MM.1S (cell line): ENCODE measurements at regions not wholly inside any gene's neighbourhood (a gene's known extent, or its start where the extent isn't known, plus 50 kb on each side); places are given as distances from the start of the nearest gene placed in this dataset.

Source experiments
- DNase-seq: peaks from one replicate; pipeline ENCODE4 v3.0.0-alpha.2; 2015
- H2AFZ ChIP-seq: fragments of 300-600 bp; sonication (generic); 2 replicates; pipeline ENCODE4 v1.6.0; 2016; ENCODE audit warnings: antibody characterized with exemption, low read length
- H3F3A ChIP-seq: fragments of 300-600 bp; sonication (generic); 2 replicates; pipeline ENCODE4 v1.6.1; 2016; ENCODE audit warnings: mild to moderate bottlenecking, antibody characterized with exemption, low read length, moderate library complexity, mixed read lengths; ENCODE audit not compliant: insufficient read depth
- H3K27ac ChIP-seq: fragments of 300-600 bp; sonication (generic); 2 replicates; pipeline ENCODE4 v1.5.1; 2016; ENCODE audit warnings: mild to moderate bottlenecking, low read length
- H3K27me3 ChIP-seq: fragments of 300-600 bp; sonication (generic); replicated peaks from 2 replicates; pipeline ENCODE4 v1.6.0; 2016; ENCODE audit warnings: low read length; ENCODE audit not compliant: insufficient read depth
- H3K36me3 ChIP-seq: fragments of 300-600 bp; sonication (generic); replicated peaks from 2 replicates; pipeline ENCODE4 v1.6.1; 2016; ENCODE audit warnings: mild to moderate bottlenecking, low read length, mixed read lengths; ENCODE audit not compliant: insufficient read depth
- H3K4me1 ChIP-seq: fragments of 300-600 bp; sonication (generic); 2 replicates; pipeline ENCODE4 v1.6.1; 2016; ENCODE audit warnings: low read length, mixed read lengths
- H3K4me2 ChIP-seq: fragments of 300-600 bp; sonication (generic); 2 replicates; pipeline ENCODE4 v1.6.0; 2016; ENCODE audit warnings: low read depth, low read length
- H3K4me3 ChIP-seq: fragments of 300-600 bp; sonication (generic); 2 replicates; pipeline ENCODE4 v1.5.1; 2016; ENCODE audit warnings: low read length, mixed read lengths
- H3K79me2 ChIP-seq: fragments of 300-600 bp; sonication (generic); 2 replicates; pipeline ENCODE4 v1.6.1; 2016; ENCODE audit warnings: mixed run types, low read length, mixed read lengths
- H3K9ac ChIP-seq: fragments of 300-600 bp; sonication (generic); 2 replicates; pipeline ENCODE4 v1.6.1; 2016; ENCODE audit warnings: low read length, mixed read lengths
- H3K9me2 ChIP-seq: fragments of 300-600 bp; sonication (generic); replicated peaks from 2 replicates; pipeline ENCODE4 v1.6.1; 2016; ENCODE audit warnings: mild to moderate bottlenecking, low read length, mixed read lengths; ENCODE audit not compliant: insufficient read depth
- H3K9me3 ChIP-seq: fragments of 300-600 bp; sonication (generic); replicated peaks from 2 replicates; pipeline ENCODE4 v1.6.1; 2016; ENCODE audit warnings: mild to moderate bottlenecking, low read length, mixed read lengths; ENCODE audit not compliant: insufficient read depth
- H4K20me1 ChIP-seq: fragments of 300-600 bp; sonication (generic); 2 replicates; pipeline ENCODE4 v1.6.1; 2016; ENCODE audit warnings: mild to moderate bottlenecking, low read length, moderate library complexity, mixed read lengths; ENCODE audit not compliant: insufficient read depth
- CTCF ChIP-seq: fragments of 300-600 bp; sonication (generic); IDR thresholded peaks from 2 replicates; pipeline ENCODE4 v1.5.1; 2016; ENCODE audit warnings: antibody characterized with exemption, low read length, mixed read lengths
- EZH2 ChIP-seq: fragments of 300-600 bp; sonication (generic); optimal IDR thresholded peaks from 2 replicates; pipeline ENCODE3; 2017; ENCODE audit warnings: low read depth, mild to moderate bottlenecking, antibody characterized with exemption, low read length, mixed read lengths
- EZH2phosphoT487 ChIP-seq: fragments of 300-600 bp; sonication (generic); IDR thresholded peaks from 2 replicates; pipeline ENCODE4 v1.6.1; 2018; ENCODE audit warnings: antibody characterized with exemption, low read length

- H3K27me3 ChIP-seq = no peaks in the 10 kb centered on the region
- TF ChIP-seq EZH2phosphoT487 (no peak), CTCF (no peak), EZH2 (no peak)
- no peaks in the 10 kb centered on the region for H3K36me3 ChIP-seq
- no peaks in the 10 kb centered on the region for H3K79me2 ChIP-seq
- H3K9me3 ChIP-seq = no peaks in the 10 kb centered on the region
- H3K9ac ChIP-seq = no peak overlapping the region
- no peaks in the 10 kb centered on the region for H3F3A ChIP-seq
- no peak overlapping the region for H3K4me2 ChIP-seq
- no peak overlapping the region for H3K4me3 ChIP-seq
- H3K4me1 ChIP-seq = no peaks in the 10 kb centered on the region
- no peak for DNase-seq
- no peak overlapping the region for H2AFZ ChIP-seq
- no peak overlapping the region for H3K27ac ChIP-seq
- no peaks in the 10 kb centered on the region for H4K20me1 ChIP-seq
- H3K9me2 ChIP-seq = no peaks in the 10 kb centered on the region
Measured at GRCh38 chr21:16770266-16770665, 742.6 kb upstream of the CXADR start.

- H3K79me2 ChIP-seq = no peaks in the 10 kb centered on the region
- H3K4me3 ChIP-seq = no peak overlapping the region
- no peaks in the 10 kb centered on the region for H3K36me3 ChIP-seq
- TF ChIP-seq CTCF (no peak), EZH2phosphoT487 (no peak), EZH2 (no peak)
- no peak overlapping the region for H3K27ac ChIP-seq
- no peaks in the 10 kb centered on the region for H3F3A ChIP-seq
- no peaks in the 10 kb centered on the region for H3K27me3 ChIP-seq
- no peaks in the 10 kb centered on the region for H3K9me3 ChIP-seq
- H3K9me2 ChIP-seq = no peaks in the 10 kb centered on the region
- H3K4me1 ChIP-seq = no peaks in the 10 kb centered on the region
- no peak overlapping the region for H3K4me2 ChIP-seq
- no peak overlapping the region for H3K9ac ChIP-seq
- DNase-seq = no peak
- no peak overlapping the region for H2AFZ ChIP-seq
- H4K20me1 ChIP-seq = no peaks in the 10 kb centered on the region
Measured at GRCh38 chr21:16773206-16773605, 739.6 kb upstream of the CXADR start.

GRCh38 chr21:16775076-16775475, 737.8 kb upstream of the CXADR start:
- no peak for DNase-seq
- no peaks in the 10 kb centered on the region for H3K9me3 ChIP-seq
- H3K4me2 ChIP-seq = no peak overlapping the region
- no peaks in the 10 kb centered on the region for H3K9me2 ChIP-seq
- H3K36me3 ChIP-seq = no peaks in the 10 kb centered on the region
- TF ChIP-seq CTCF = no peak
- no peak for TF ChIP-seq EZH2phosphoT487
- TF ChIP-seq EZH2 = no peak
- H3K4me3 ChIP-seq = no peak overlapping the region
- no peaks in the 10 kb centered on the region for H4K20me1 ChIP-seq
- no peaks in the 10 kb centered on the region for H3K79me2 ChIP-seq
- no peak overlapping the region for H3K9ac ChIP-seq
- no peak overlapping the region for H3K27ac ChIP-seq
- H2AFZ ChIP-seq = no peak overlapping the region
- H3K4me1 ChIP-seq = no peaks in the 10 kb centered on the region
- H3F3A ChIP-seq = no peaks in the 10 kb centered on the region
- no peaks in the 10 kb centered on the region for H3K27me3 ChIP-seq
